Right lobe of liver (tissue), 4 donors: ENCODE measurements at regions not wholly inside any gene's neighbourhood (a gene's known extent, or its start where the extent isn't known, plus 50 kb on each side); places are given as distances from the start of the nearest gene placed in this dataset.

Experiments used
- POLR2A ChIP-seq: fragments of 450-650 bp; IDR thresholded peaks from one replicate; pipeline ENCODE4 v1.6.1; 2017; ENCODE audit warnings: antibody characterized with exemption, mild to moderate bottlenecking
- TF ChIP-seq, protein P1 (sequence below), 4 donors: fragments of 200-600 bp in 3 of 4; fragments of 450-650 bp in 1 of 4; IDR thresholded peaks; one replicate each; pipeline versions ENCODE4 v1.5.1 to v1.8.0; 2016 to 2022; ENCODE audit warnings: antibody characterized with exemption in 4 of 4, mild to moderate bottlenecking in 2 of 4
- donor health status: DM: no; HTN: no; CAD: no.
- donor health status: DM: no; HTN: no; CAD: no.
- donor health status: DM: no; HTN: yes; CAD: no.

DNA sequence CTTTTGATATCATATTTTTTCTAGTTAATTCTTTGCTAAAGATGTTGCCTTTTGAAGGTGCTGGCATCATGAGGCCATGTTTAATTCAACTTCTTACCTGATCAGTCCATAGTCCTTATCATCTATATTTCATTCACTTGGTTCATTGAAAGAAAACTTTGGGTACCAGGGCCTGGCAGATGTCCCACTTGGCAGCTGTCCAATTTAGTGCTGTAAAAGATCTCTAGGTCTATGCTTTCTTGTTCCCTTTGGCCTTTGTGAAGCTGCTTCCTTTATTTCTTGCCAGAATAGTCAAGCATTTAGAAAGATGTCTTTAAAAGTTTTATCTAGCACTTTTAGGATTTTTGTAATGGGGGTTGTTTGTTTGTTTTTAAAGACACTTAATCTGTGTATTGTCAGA is 61.7 kb upstream of the EYA4 start:
- TF ChIP-seq, protein P1, sequence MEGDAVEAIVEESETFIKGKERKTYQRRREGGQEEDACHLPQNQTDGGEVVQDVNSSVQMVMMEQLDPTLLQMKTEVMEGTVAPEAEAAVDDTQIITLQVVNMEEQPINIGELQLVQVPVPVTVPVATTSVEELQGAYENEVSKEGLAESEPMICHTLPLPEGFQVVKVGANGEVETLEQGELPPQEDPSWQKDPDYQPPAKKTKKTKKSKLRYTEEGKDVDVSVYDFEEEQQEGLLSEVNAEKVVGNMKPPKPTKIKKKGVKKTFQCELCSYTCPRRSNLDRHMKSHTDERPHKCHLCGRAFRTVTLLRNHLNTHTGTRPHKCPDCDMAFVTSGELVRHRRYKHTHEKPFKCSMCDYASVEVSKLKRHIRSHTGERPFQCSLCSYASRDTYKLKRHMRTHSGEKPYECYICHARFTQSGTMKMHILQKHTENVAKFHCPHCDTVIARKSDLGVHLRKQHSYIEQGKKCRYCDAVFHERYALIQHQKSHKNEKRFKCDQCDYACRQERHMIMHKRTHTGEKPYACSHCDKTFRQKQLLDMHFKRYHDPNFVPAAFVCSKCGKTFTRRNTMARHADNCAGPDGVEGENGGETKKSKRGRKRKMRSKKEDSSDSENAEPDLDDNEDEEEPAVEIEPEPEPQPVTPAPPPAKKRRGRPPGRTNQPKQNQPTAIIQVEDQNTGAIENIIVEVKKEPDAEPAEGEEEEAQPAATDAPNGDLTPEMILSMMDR (IDR thresholded peaks at IDR 0.05): no peak
- no peak for TF ChIP-seq POLR2A
